ENCODE measurements at regions not wholly inside any gene's neighbourhood (a gene's known extent, or its start where the extent isn't known, plus 50 kb on each side); places are given as distances from the start of the nearest gene placed in this dataset.

DNA sequence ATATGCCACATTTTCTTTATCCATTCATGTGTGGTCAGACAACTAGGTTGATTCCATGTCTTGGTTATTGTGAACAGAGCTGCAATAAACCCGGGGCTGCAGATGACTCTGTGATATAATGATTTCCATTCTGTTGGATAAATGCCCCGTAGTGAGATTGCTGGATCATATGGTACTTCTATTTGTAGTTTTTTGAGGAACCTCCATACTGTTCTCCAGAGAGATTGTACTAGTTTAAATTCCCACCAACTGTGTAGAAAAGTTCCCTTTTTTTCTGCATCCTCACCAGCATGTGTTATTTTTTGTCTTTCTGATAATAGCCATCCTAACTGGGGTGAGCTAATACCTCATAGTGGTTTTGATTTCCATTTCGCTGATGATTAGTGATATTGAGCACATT, 62.2 kb upstream of the MAP3K4 start:
- H3K4me2 ChIP-seq (ENCODE audit: insufficient read depth, low read length): no peak overlapping the region
- ChIA-PET POLR2A (no interaction called here), CTCF (interaction anchor here (0.8 to 12.8 kb wide), 5 partner anchors 227 to 488 kb away, joined by 3 to 671 read pairs (median 4); no protein-coding TSS in a partner anchor)
- no peaks in the 10 kb centered on the region for H3K9me1 ChIP-seq (replicated peaks; ENCODE audit: control insufficient read depth, extremely low read depth, insufficient read depth, low read length)
- dilution Hi-C loops (cut with MboI; ENCODE audit: extremely low pct_ligation_motif_present, low sequenced_read_pairs) (no loop called here), intact Hi-C loops (cut with micrococcal nuclease) (no loop called here)
- H2AFZ ChIP-seq (ENCODE audit: low read depth, low read length): no peak overlapping the region
- no peaks in the 10 kb centered on the region for H4K20me1 ChIP-seq (replicated peaks; ENCODE audit: control insufficient read depth, extremely low read depth, insufficient read depth, low read length)
- H3K27ac ChIP-seq (ENCODE audit: insufficient read depth, low read depth, low read length): no peak overlapping the region
- FAIRE-seq (no peak), DNase-seq (ENCODE audit: low read depth, low spot score) (no peak)
- H3K9me3 ChIP-seq (replicated peaks; ENCODE audit: control insufficient read depth, insufficient read depth, low read length): no peaks in the 10 kb centered on the region
- no peaks in the 10 kb centered on the region for H3K79me2 ChIP-seq (ENCODE audit: control insufficient read depth, insufficient read depth, low read length)
- no peaks in the 10 kb centered on the region for H3K36me3 ChIP-seq (ENCODE audit: control insufficient read depth in 2 of 2, extremely low read depth in 1 of 2, insufficient read depth in 2 of 2, low read length in 2 of 2)
- H3K9ac ChIP-seq (replicated peaks; ENCODE audit: extremely low read depth, insufficient read depth, low read length): no peak overlapping the region
- TF ChIP-seq MYC (IDR thresholded peaks at IDR 0.05; ENCODE audit: low read depth, low read length): no peak
- TF ChIP-seq JUN (IDR thresholded peaks at IDR 0.05; ENCODE audit: borderline replicate concordance, insufficient read depth, insufficient read length, low read depth): no peak
- TF ChIP-seq, protein P1, sequence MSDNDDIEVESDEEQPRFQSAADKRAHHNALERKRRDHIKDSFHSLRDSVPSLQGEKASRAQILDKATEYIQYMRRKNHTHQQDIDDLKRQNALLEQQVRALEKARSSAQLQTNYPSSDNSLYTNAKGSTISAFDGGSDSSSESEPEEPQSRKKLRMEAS (IDR thresholded peaks at IDR 0.05; ENCODE audit: insufficient read depth, insufficient read length): no peak
- no peak for TF ChIP-seq POLR2AphosphoS5 (IDR thresholded peaks at IDR 0.05; ENCODE audit: insufficient read depth, low read depth, low read length)
- TF ChIP-seq, protein P2, sequence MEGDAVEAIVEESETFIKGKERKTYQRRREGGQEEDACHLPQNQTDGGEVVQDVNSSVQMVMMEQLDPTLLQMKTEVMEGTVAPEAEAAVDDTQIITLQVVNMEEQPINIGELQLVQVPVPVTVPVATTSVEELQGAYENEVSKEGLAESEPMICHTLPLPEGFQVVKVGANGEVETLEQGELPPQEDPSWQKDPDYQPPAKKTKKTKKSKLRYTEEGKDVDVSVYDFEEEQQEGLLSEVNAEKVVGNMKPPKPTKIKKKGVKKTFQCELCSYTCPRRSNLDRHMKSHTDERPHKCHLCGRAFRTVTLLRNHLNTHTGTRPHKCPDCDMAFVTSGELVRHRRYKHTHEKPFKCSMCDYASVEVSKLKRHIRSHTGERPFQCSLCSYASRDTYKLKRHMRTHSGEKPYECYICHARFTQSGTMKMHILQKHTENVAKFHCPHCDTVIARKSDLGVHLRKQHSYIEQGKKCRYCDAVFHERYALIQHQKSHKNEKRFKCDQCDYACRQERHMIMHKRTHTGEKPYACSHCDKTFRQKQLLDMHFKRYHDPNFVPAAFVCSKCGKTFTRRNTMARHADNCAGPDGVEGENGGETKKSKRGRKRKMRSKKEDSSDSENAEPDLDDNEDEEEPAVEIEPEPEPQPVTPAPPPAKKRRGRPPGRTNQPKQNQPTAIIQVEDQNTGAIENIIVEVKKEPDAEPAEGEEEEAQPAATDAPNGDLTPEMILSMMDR (IDR thresholded peaks at IDR 0.05; ENCODE audit: extremely low read depth in 1 of 2, insufficient read depth in 1 of 2, low read depth in 1 of 2, low read length in 2 of 2): no peak
- no peak for TF ChIP-seq POLR2A (IDR thresholded peaks at IDR 0.05; ENCODE audit: low read depth, low read length)
- no peak for TF ChIP-seq EZH2 (IDR thresholded peaks at IDR 0.05; ENCODE audit: borderline replicate concordance, low read depth, low read length, severe bottlenecking)
- peaks cover 2% of the 10 kb centered on the region for H3K4me1 ChIP-seq (ENCODE audit: control insufficient read depth, extremely low read depth, insufficient read depth, low read length)
- no peak overlapping the region for H3K4me3 ChIP-seq (replicated peaks in 1 of 3; ENCODE audit: insufficient read depth in 1 of 3, low read depth in 1 of 3, low read length in 3 of 3)
- BruUV-seq (replicated peaks): no TSS peak
- H3K27me3 ChIP-seq (ENCODE audit: control insufficient read depth in 2 of 2, insufficient read depth in 2 of 2, low read length in 2 of 2): peaks cover 0 to 3% of the 10 kb centered on the region in 2 experiments

Data from endothelial cell of umbilical vein (primary cell).